ENCODE measurements at regions not wholly inside any gene's neighbourhood (a gene's known extent, or its start where the extent isn't known, plus 50 kb on each side); places are given as distances from the start of the nearest gene placed in this dataset.

- TF ChIP-seq SMC3 (conservative IDR thresholded peaks at IDR 0.05; ENCODE audit: poor library complexity) (no peak), EZH2 (IDR thresholded peaks at IDR 0.05; ENCODE audit: borderline replicate concordance, insufficient read depth, low read length, poor library complexity, severe bottlenecking) (no peak), CTCF (IDR thresholded peaks at IDR 0.05; ENCODE audit: poor library complexity, severe bottlenecking) (no peak), EP300 (conservative IDR thresholded peaks at IDR 0.05; ENCODE audit: poor library complexity, severe bottlenecking) (no peak)
These were observed 194.3 kb upstream of the MAP3K1 start for GRCh38 chr5:56620903-56621677.
